GM19240 (cell line): ENCODE measurements at regions not wholly inside any gene's neighbourhood (a gene's known extent, or its start where the extent isn't known, plus 50 kb on each side); places are given as distances from the start of the nearest gene placed in this dataset.

Experiments
- DNase-seq: peaks from one replicate; pipeline ENCODE4 v3.0.0; 2011; ENCODE audit warnings: low spot score; ENCODE audit not compliant: insufficient read length

DNA sequence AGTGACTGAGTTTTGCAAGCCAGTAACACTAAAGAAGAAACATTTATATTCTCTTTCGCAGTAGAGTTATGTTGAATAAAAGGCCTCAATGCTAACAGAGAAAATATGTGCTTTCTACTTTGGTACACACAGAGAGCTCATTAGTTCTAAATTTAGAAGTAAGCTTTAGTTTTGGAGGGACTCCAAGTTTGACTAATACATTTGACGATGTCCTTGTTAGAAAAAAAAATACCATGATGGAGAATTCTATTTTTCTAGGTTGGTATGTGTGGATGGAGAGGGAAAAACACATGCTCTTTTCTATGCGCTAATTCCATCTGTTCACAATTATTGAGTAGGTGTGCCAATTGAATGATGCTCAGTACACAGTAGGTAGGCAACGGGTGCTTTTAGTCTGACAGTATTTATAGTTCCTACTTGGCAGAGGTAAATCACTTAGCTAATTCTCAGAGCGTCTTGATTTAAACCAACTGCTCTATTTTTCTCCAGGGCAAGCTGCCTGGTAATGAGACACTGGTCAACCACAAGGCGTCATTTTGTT lies 327.2 kb upstream of the AKR1E2 start:
- DNase-seq: no peak

GRCh38 chr10:4494551-4494950 lies 331.5 kb upstream of the AKR1E2 start:
- DNase-seq: no peak

DNA sequence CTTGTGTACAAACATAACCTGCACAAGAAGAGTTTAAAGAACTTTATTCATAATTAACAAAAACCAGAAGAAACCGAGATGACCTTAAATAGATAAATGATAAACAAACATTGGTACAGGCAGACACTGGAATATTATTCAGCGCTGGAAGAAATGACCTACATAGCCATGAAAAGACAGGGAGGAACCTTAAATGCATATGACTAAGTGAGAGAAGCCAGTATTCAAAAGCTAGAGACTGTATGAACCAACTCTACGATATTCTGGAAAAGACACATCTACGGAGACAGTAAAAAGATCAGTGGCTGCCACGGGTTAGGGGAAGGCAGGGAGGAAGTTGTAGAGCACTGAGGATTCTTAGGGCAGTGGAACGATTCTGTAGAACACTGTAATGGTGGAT lies 333.8 kb upstream of the AKR1E2 start:
- DNase-seq: no peak

DNA sequence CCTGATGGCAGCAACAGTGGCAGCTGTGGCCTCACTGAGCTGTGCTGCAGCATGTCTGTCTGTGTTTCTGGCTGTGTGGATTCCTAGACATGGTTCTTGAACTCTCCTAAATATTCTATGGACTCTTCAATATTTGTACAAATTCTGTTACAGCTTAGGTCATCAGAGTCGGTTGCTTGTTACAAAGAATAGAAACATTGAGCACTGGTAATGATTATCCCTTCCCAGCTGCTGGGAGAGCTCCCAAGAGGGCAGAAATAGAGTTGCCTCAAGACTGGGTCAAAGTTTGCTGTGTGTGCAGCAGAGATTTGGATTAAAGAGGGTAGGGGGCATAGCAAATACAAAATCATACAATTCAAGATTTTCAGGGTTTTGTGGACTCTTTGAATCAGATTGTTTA lies 337.1 kb upstream of the AKR1E2 start:
- DNase-seq: no peak

DNA sequence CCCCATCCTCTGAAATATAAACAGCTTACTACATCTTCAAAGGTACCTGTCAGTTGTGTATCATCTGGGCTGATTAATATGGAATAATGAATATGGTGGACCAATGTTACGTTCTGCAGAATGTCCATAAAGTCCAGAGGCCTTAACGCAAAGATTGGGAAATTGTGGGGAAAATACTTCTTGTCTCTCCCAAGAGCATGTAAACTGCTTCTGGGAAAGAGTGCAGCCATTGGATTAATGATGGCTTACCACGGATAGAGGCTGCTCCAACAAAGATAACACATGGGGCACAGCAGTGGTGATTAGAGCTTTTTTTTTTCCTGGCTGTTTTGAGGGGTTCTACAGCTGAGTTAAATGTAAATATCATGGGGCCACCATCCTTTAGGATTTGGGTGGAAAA lies 340.4 kb upstream of the AKR1E2 start:
- DNase-seq: no peak

DNA sequence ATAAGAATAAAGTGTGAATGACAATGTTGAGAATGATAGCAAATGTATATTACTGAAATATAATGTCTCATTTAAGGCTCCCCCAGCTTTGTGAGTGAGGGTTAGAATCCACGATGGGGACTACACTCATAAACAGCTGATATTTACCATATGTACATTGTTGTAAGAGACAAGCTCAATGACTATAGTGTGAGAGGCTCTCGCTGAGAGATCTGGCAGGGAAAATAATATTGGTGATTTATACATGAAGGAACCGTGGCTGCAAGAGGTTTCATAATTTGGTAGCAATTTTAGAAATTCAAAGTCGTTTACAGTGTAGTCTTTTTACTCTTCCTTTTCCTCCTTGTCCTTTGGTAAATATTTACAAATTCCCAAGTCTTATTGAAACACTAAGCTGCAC lies 342.2 kb upstream of the AKR1E2 start:
- no peak for DNase-seq

DNA sequence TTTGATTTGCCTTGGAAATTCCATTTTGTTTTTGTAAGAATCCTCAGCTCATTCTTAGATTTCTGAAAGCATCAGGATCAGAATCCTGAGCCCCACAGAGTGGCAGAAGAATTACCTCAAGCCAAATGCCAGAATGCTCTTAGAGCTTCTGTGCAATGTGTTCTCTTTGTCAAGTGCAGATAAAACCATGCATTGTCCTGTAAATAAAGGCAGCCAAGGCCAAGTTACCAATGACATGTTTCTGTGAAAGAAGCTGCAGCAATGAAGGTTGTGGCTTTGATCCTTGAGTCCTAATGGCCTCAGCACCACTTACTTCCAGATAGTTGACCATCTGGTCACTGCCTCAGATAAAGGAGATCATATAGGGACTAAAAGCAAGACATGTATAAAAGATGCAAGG lies 343.3 kb upstream of the AKR1E2 start:
- DNase-seq: no peak

DNA sequence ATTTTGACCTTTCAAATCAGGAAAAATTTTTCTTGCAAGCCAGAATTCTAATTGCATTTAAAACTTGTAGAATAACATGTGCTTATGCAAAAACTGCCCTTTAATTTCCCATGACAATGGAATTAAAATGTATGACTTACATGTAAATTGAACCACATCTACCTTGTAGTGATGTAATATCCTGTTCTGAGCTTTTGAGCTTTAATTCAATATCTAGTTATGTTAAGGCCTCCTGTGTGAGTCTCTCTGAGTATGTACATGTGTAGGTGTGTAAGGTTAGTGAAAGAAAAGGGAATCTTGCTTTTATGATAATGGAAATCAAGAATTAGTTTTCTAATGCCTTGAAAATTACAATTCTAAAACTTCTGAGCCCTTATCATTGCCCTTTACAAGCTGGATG lies 344.8 kb upstream of the AKR1E2 start:
- no peak for DNase-seq

- no peak for DNase-seq
Observed at GRCh38 chr10:4479342-4479741, 346.7 kb upstream of the AKR1E2 start.

DNA sequence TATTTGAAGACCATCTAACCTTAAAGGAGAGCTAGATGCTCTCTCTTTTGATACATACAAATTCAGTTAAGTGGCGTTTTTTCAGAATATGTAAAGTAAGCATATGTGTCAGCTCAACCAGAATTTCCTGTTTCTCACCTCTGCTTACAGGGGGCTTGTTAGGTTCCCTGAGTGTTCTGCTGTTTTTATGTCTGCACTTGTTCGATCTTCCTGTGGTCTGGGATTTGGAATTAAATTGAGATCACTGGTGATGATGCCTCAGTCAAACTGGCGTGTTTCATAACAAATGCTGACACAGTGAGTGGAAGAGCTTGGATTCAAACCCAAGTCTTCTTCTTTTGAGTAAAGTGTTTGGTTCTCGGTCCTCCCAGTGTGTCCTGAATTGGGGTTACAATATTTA lies 348.3 kb upstream of the AKR1E2 start:
- DNase-seq: no peak

GRCh38 chr10:4475827-4476490 lies 350.0 kb upstream of the AKR1E2 start:
- no peak for DNase-seq

DNA sequence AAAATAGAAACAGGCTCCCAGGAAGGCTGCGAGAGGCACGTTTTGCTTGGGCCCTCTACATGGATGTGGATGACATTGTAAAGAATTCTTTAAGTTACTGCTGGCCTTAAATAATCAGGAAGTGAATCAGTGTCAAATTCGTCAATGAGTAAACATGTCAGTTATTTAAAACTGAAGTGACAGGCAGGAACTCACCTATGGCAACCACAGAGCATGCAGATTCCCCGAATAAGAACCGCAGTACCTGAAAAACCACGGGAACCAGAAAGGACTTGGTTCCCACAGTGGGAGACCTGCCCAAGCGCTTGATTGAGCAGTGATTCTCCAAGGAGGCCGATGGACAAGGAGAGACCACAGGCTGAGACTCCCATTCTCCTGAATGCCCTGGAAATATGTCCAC lies 351.2 kb upstream of the AKR1E2 start:
- DNase-seq: no peak

- DNase-seq: no peak
Observed at GRCh38 chr10:4473977-4474376, 352.0 kb upstream of the AKR1E2 start.

GRCh38 chr10:4472190-4472904 lies 353.7 kb upstream of the AKR1E2 start:
- DNase-seq: no peak

DNA sequence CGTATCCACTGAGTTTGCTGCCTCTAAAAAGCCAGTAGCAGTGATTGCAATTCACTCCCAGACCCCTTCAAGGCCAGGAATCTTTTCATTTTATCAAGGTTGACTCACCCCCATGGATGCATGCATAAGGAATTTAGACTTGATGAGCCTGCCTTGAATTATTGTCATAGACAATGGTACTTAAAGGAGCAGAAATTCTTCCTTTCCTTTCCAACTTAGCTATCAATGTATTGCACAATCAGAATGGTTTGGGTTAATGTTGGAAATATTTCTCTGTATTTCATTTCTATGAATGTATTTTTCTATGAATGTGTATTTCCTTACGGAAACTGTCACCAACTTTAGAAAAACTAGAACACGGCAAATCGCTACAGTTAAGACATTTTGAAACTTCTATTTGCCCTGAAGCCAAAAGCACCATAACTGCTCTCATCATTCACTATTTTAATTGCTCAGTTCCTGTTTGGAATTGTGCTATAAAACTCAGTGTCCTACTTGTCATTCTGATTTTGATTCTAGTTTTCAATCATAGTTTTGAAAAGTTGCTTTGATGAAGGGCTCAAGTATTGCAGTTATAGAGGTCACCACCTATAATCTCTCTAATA lies 355.7 kb upstream of the AKR1E2 start:
- no peak for DNase-seq

- no peak for DNase-seq
Observed at GRCh38 chr10:4467481-4467880, 358.5 kb upstream of the AKR1E2 start.

GRCh38 chr10:4460267-4460666 lies 365.7 kb upstream of the AKR1E2 start:
- no peak for DNase-seq

- no peak for DNase-seq
Observed at GRCh38 chr10:4459531-4459930, 366.5 kb upstream of the AKR1E2 start.

DNA sequence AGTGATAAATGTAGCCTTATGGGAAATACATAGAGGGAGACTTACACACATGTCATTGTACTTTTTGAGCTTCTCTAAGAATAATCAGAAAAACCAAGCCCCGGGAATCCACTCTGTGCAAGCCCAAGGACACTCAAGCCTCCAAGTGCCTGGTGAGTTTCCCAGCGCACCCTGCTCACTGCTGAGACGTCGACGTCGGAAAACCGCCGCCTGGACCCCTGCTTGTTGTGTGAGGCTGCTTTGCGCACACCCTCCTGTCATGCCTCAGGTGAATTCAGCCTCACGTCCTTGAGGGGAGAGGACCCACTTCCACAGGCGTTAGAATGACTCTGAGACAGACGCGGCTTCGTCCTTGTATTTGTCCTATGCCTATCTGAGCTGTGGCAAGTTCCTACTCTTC lies 368.4 kb upstream of the AKR1E2 start:
- no peak for DNase-seq

GRCh38 chr10:4456776-4457175 lies 369.2 kb upstream of the AKR1E2 start:
- DNase-seq: no peak

GRCh38 chr10:4456279-4456678 lies 369.7 kb upstream of the AKR1E2 start:
- DNase-seq: no peak

GRCh38 chr10:4453950-4454349 lies 372.1 kb upstream of the AKR1E2 start:
- DNase-seq: no peak

DNA sequence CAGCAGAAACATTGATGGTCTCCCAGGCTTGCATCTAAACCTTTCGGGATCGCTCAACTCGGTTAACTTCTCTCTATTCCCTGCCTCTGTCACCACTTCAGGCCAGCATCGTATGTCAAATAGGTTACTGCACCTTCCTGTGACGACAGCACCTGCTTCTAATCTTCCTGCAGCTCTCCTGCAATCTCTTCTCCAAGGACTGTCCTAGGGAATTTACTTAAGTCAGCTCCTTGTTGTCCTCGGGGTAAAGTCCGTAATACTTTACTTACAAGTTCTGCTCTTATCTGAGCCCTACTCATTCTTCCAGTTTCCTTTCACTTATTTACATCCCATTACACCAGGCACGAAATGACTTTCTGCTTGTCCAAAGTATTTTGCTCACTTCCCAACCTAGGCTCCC lies 372.7 kb upstream of the AKR1E2 start:
- no peak for DNase-seq
